ENCODE measurements at regions not wholly inside any gene's neighbourhood (a gene's known extent, or its start where the extent isn't known, plus 50 kb on each side); places are given as distances from the start of the nearest gene placed in this dataset.

GRCh38 chr2:176558574-176559140 lies 289.4 kb downstream of the MTX2 start:
- no peak for TF ChIP-seq CTCF (IDR thresholded peaks at IDR 0.05)
- Histone ChIP-seq H3K4me1 (peaks cover 0 to 7% of the 10 kb centered on the region in 2 donors), H3K27me3 (no peaks in the 10 kb centered on the region)

GRCh38 chr2:176560296-176560695 lies 291.1 kb downstream of the MTX2 start:
- Histone ChIP-seq H3K9me3 (no peaks in the 10 kb centered on the region), H3K36me3 (no peaks in the 10 kb centered on the region), H3K27me3 (no peaks in the 10 kb centered on the region), H3K27ac (no peak overlapping the region), H3K4me1 (no peaks in the 10 kb centered on the region), H3K4me3 (no peak overlapping the region)
- DNase-seq (ENCODE audit: low spot score), result no peak
- TF ChIP-seq CTCF (IDR thresholded peaks at IDR 0.05), result no peak

More at GRCh38 chr2:176558574-176559140, 289.4 kb downstream of the MTX2 start:
- H3K36me3 ChIP-seq, result no peaks in the 10 kb centered on the region
- DNase-seq (ENCODE audit: low spot score), result no peak
- H3K4me3 ChIP-seq, result no peak overlapping the region
- H3K9me3 ChIP-seq, result no peaks in the 10 kb centered on the region
- no peak overlapping the region for H3K27ac ChIP-seq

GRCh38 chr2:176561706-176562105 lies 292.5 kb downstream of the MTX2 start:
- H3K27me3 ChIP-seq, result no peaks in the 10 kb centered on the region
- no peaks in the 10 kb centered on the region for H3K4me1 ChIP-seq
- no peak for TF ChIP-seq CTCF (IDR thresholded peaks at IDR 0.05)
- DNase-seq (ENCODE audit: low spot score), result no peak
- no peak overlapping the region for H3K27ac ChIP-seq
- no peaks in the 10 kb centered on the region for H3K9me3 ChIP-seq
- no peaks in the 10 kb centered on the region for H3K36me3 ChIP-seq
- no peak overlapping the region for H3K4me3 ChIP-seq

- no peaks in the 10 kb centered on the region for H3K9me3 ChIP-seq
- H3K27ac ChIP-seq, result no peak overlapping the region
- no peaks in the 10 kb centered on the region for H3K27me3 ChIP-seq
- H3K36me3 ChIP-seq, result no peaks in the 10 kb centered on the region
- TF ChIP-seq CTCF (IDR thresholded peaks at IDR 0.05), result no peak
- H3K4me1 ChIP-seq, result no peaks in the 10 kb centered on the region
- no peak overlapping the region for H3K4me3 ChIP-seq
- no peak for DNase-seq (ENCODE audit: low spot score)
Measured at GRCh38 chr2:176562359-176563078, 293.3 kb downstream of the MTX2 start.

- Histone ChIP-seq H3K4me1 (no peaks in the 10 kb centered on the region), H3K27ac (no peak overlapping the region), H3K27me3 (no peaks in the 10 kb centered on the region), H3K9me3 (no peaks in the 10 kb centered on the region), H3K4me3 (no peak overlapping the region), H3K36me3 (no peaks in the 10 kb centered on the region)
- no peak for TF ChIP-seq CTCF (IDR thresholded peaks at IDR 0.05)
- DNase-seq (ENCODE audit: low spot score), result no peak
Measured at GRCh38 chr2:176565641-176566323, 296.5 kb downstream of the MTX2 start.
